Left hindlimb (tissue), 1 donor: ENCODE measurements at regions not wholly inside any gene's neighbourhood (a gene's known extent, or its start where the extent isn't known, plus 50 kb on each side); places are given as distances from the start of the nearest gene placed in this dataset.

Source experiments
- DNase-seq: peaks from one replicate; pipeline ENCODE4 v3.0.0-alpha.2; 2018

GRCh38 chr1:93815366-93816110 is 63.5 kb downstream of the DNTTIP2 start:
- DNase-seq, result no peak

DNA sequence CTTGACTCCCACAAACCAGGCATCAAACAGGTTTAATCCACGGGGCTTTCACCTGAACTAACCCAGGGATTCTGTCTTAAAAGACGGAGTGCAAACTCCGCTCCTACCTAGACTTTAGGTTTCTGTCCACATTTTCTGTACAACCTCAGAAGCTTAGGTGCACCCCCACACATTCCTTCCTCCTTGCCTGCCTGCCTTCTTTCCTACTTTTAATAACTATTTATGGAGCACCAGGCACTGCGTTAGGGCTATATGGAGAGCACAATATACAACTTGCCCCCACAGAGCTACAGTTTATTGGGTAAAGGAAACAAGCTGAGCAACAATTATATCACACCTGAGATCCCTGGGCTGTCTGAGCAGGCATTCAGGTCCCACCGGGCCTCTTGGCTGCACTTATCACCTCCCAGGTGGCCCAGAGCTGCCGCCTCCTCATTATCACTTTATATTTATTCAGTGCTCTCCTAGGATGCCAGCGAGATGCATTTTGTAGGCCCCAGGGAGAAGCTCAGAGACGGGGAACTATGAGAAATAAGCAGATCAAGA is 64.1 kb downstream of the DNTTIP2 start:
- DNase-seq, result no peak

- DNase-seq, result peak; percentile 64
Measured at GRCh38 chr1:93814059-93814794, 64.8 kb downstream of the DNTTIP2 start.

DNA sequence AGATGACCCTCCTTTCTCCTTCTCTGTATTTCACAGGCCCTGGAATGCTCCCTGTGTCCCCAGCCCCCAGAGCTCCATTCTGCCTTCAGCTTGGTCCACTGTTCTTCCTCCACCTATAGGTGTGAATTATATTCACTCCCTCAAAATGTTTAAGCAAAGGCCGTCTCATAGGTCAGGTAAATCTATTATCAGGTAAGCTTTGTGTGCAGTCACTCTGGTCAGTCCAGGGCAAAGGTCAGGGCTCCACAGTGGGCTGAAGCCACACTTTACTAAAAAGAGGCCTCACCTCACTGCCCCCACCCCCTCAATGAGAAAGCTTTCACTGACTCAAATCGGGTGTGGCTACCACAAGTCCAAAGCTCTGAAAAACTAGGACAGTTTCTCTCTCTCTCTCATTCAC is 65.9 kb downstream of the DNTTIP2 start:
- no peak for DNase-seq

DNA sequence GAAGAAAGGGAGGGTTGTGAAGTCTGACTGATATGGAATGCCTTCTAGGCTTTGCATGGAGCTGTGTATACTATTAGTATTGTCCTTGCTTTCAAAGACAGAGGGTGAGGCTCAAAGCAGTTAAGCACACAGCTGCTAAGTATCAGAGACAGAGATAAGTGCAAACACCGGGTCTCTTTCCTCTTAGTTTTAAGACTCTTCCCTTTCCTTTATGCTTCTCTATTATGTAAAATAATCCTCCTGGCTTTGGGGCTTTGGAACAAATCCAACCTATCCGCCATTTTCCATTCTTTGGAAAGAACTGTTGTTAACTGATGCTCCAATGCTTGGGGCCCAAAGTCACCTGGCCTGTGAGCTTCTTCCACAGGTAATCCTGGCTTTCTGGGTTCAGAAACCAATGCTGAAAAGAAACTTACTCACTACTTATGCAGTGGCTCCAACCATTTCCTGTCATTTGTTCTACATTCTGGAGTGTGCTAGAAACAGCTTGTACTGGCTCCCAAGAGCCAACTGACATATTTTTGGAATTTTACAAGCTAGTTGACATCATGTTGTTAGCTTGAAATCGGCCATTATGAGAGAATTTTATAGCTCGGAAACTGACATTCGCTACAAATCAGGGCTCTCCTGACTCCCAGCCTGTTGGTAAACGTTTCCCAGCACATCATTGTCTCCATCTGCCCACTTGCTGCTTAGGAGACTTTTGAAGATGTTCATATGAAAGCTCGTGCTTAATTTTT is 67.5 kb downstream of the DNTTIP2 start:
- DNase-seq, result no peak

- no peak for DNase-seq
Measured at GRCh38 chr1:93810316-93810715, 68.7 kb downstream of the DNTTIP2 start.

GRCh38 chr1:93808871-93809270 is 70.1 kb downstream of the DNTTIP2 start:
- DNase-seq, result no peak

DNA sequence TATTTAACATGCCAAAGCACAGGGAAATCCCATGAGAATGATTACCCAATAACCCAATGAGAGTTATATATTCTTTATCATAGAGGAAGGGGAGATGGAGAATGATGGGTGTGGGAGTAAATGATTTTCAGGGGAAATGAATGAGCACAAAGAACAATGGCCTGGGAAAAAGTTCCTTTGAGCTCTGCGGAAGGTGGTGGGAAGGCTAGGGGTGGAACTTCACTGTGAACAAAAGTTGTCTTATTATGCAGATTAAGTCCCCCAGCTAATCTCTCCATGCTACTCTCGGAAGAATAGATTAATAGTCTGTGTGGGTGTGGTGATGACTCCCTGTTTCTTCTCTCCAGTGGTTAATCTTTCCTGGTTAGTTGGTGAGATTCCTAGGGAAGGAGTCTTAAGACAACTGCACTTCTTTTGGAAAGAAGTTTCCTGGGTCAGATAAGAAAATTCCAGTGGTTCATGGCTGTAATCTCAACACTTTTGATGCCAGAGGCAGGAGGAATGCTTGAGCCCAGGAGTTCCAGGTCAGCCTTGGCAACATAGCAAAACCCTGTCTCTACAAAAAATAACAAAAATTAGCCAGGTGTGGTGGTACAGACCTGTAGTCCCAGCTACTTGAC is 71.6 kb downstream of the DNTTIP2 start:
- no peak for DNase-seq

DNA sequence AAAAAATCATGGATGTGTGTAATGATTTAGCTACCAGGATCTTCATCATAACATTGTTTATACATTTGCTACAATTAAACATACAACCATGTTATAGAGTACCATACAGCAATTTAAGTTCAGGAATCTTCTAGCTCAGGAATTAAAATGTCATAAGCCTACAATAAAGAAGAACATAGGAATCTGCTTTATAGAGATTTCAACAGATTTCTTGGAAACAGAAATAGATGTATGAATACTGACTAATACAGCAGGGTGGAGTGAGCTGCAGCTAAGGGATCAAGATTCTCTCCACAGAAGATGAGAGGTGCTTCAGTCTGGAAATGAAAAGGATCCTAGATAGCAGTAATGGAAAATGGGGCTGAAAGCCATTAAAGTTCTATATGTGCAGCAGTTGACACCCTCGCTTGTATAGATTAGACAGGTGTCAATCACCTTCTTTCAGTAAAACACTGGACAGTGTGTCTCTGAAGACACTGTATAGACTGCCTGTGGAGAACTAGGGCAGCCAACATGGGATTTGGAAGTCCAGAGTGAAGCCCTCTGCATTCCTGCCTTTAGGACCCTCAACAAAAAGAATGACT is 73.9 kb downstream of the DNTTIP2 start:
- DNase-seq, result no peak

- DNase-seq, result no peak
Measured at GRCh38 chr1:93804412-93804811, 74.6 kb downstream of the DNTTIP2 start.

GRCh38 chr1:93801471-93801870 is 77.5 kb downstream of the DNTTIP2 start:
- DNase-seq, result no peak

GRCh38 chr1:93800856-93801255 is 78.2 kb downstream of the DNTTIP2 start:
- no peak for DNase-seq

DNA sequence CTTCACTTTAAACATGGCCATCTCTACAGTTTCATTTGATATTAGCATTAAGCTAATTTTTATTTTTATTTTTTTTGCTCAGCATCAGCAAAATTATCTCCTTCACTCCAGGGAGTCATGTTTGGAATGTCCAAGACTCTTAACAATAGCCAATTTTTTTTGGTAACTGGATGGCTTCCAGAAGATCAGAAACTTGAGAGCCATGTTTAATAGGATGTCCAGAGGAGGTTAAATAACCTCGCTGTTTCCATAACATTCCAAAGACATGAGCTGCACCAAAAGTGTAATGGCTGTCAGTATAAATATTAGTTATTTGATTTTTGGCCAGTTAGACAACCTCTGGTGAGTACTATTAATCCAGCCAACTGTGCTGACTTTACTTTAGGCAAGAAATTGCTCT is 80.7 kb downstream of the DNTTIP2 start:
- DNase-seq, result no peak

GRCh38 chr1:93784538-93784937 is 94.5 kb downstream of the DNTTIP2 start:
- no peak for DNase-seq

DNA sequence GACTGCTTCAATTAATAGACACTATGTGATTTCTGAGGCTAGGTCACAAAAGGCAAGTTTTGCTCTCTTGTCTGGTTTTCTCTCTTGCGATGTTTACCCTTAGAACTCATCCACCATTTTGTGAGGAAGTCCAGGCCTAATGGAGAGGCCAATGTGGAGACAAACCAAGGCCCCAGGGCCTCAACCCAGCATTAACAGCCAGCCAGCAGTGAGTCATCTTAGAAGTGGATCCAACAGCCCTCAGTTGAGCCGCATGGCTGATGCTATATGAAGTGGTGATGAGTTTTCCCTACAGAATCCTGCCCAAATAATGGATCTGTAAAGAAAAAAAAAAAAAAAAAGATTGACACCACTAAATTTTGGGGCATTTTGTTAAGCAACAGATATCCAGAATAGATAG is 95.1 kb downstream of the DNTTIP2 start:
- DNase-seq, result no peak

DNA sequence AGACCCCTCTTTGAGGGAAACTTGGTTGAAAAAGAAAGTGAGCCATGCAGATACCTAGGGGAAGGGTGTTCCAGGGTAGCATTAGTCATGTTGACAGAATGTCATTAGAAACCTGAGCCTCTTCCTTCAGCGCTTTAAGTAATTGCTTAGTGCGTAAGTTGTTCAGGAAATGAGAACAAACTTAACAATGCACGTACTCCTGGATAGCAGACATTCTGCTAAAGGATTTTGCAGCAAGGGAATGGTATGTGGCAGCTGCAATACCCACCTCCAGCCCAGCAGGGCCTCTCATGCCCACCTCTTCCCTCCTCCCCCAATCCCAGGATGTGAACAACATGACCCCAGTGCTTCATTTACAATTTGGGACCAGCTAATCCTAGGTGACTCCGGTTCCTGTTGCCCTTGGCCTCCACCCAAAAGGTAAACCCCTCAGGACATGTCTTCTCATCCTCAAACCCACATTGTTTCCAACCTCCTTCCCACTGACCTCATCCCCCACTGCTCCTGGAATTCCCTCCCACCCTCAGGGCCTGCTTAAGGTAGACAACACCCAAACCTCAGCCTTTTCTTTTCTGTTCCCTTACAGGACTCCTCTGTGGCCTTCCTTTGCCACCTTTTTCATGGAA is 98.0 kb upstream of the BCAR3 start:
- DNase-seq, result no peak

- no peak for DNase-seq
Measured at GRCh38 chr1:93778457-93778856, 96.8 kb upstream of the BCAR3 start.

GRCh38 chr1:93777255-93777654 is 95.6 kb upstream of the BCAR3 start:
- DNase-seq, result no peak

DNA sequence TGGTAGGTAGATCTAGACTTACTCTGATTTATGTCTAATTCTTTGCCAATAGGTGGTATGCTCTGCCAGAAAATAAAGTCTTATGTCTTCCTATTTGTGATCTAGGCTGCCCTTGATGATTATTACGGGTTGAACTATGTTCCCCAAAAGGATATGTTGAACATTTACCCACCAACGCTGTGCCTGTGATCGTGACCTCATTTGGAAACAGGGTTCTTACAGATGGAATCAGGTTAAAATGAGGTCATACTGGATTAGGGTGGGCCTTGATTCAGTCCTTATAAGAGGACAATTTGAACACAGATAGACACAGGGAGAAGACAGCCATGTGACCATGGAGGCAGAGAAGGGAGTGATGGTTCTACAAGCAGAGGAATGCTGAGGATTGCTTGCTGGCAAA is 95.1 kb upstream of the BCAR3 start:
- DNase-seq, result no peak

GRCh38 chr1:93775224-93775623 is 93.6 kb upstream of the BCAR3 start:
- DNase-seq, result no peak

GRCh38 chr1:93774707-93775106 is 93.1 kb upstream of the BCAR3 start:
- DNase-seq, result no peak
